ENCODE measurements at regions not wholly inside any gene's neighbourhood (a gene's known extent, or its start where the extent isn't known, plus 50 kb on each side); places are given as distances from the start of the nearest gene placed in this dataset.
"Not testable (repeated sequence)": the region's sequence is repeated elsewhere in the genome, so short reads cannot be mapped to it uniquely, and the experiment has no call there.

DNA sequence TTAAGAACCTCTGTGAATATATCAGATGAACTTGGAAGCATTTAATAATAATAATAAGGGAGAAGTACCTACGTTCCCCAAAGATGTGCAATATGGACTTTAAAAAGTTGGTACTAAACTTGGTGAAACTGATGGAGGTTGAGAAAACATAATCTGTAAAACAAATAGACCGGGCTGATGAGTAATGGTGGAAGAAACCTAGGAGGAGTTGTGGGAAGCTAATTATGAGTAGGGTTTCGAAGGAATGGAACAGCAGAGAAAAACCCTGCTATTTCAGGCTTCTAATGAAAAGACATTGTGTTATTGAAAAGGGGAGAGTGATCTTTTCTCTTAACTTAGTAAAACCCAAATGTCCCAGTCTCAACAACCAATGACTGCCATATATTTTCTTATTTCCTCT is 229.3 kb downstream of the PCSK1 start:
- DNase-seq (ENCODE audit: low spot score), result no peak

DNA sequence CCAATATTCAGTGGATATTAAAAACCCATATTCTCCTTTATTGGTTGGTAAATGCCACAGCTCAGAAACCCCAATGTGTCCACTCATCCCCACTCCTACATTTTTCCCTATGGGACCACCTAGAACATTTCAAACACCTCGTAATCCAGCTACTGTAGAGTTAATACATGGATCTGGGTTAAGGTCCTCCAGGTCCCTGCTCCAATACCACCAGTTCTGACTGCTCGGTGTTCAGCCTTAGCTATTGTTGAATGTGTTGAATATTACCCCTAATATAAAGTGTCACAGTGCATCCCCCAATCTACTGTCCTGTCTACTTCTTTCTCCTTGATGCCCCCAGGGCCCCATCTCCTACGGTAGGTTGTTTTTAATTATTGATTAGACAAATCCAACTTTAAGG is 231.5 kb downstream of the PCSK1 start:
- no peak for DNase-seq (ENCODE audit: low spot score)

DNA sequence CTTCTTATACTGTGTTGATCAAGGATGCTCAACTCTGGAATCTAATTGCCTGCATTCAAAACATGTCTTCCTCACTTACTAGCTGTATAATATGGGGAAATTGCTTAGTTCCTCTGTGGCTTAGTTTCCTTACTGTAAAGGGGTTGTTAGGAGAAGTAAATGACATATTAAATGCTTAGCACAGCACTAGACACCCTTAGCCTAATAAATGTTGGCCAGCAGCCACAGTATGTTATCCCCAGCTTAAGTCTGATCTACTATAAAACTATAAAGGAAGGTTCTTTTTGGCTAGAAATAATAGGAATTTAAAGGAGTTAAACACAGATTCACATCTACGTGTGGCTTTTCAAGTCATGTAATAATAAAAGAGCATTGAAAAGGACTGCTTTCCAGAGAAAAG is 232.4 kb downstream of the PCSK1 start:
- peak; percentile 19 for DNase-seq (ENCODE audit: low spot score)

DNA sequence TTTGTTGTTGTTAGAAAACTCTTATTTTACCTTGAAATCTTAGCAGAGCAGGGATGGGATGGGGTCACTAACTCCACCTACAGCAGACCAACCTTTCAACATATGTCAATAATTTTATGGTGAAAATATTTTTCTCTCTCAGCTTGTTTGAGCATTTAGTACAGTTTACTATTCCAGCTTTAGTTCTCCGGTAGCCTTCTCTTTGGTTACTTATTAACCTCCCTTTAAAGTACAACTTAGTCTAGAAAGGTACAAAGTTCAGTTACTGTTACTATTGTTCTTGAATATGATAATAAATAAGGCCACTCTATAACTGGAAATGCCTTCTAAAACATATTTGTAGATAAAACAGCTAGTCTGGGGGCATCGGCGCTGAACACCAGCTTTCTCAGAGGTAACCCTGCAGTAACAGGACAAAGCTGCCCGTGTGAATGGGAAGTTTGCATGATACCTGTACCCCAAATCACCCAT is 233.3 kb downstream of the PCSK1 start:
- no peak for DNase-seq (ENCODE audit: low spot score)

DNA sequence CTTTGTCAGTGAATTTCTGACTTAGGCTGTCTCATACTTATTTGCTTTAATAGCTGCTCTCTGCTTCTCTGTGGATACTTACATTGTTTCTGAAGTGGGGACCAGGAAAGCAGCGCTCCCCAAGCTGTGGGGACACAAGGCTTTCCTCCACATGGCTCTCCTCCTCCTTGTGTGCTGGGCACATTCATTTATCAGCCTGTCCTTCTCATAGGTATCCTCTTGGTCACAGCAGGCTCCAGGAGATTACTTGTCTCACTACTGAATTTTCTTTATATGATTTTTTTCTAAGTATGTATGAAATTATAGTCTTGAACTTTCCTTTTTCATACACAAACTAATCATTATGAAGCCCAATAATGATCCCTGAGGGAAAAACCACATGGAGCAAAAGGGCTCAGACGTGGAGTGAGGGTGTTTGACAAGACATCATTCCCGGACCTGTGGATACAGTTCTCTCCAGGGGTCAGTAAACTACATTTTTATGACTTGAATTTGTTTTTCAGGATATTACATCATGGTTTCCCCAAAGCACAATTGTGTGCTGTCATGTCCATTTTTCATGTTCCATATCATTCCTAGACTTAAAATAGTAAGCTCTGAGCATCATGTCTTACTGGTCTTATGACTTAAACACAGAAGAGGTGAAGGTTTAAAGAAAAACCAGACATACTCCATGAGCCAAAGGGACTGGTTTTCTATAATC is 234.5 kb downstream of the PCSK1 start:
- no peak for DNase-seq (ENCODE audit: low spot score)

DNA sequence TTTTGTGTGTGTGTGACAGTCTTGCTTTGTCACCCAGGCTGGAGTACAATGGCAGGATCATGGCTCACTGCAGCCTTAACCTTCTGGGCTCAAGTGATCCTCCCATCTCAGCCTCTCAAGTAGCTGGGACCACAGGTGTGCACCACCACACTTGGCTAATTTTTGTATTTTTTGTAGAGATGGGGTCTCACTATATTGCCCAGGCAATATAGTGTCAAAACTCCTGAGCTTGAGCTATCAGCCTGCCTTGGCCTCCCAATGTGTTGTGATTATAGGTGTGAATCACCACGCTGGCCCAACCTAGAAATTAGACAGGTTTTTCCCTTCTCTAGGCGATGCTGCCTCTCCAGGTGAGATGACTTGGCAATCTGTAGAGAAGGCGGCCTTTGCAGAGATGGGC is 235.3 kb downstream of the PCSK1 start:
- DNase-seq (ENCODE audit: low spot score), result not testable (repeated sequence)

DNA sequence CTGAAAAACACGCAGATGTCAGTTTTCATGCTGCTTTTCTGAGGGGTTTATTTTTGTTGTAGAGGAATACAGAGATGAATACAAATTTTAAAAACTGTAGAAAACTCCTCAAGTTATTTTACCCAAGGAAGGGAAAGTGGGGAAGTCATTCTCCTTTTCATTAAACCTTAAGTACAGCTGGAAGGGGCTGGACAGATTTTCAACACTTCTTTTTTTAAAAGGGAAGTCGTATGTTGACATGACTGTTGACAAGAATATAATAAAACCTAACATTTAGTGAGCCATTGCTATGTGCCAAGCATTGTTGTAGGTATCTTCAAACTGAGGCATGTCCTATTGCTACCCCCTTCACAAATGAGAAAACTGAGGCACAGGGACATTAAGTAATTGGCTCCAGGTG is 235.7 kb upstream of the ELL2 start:
- no peak for DNase-seq (ENCODE audit: low spot score)

DNA sequence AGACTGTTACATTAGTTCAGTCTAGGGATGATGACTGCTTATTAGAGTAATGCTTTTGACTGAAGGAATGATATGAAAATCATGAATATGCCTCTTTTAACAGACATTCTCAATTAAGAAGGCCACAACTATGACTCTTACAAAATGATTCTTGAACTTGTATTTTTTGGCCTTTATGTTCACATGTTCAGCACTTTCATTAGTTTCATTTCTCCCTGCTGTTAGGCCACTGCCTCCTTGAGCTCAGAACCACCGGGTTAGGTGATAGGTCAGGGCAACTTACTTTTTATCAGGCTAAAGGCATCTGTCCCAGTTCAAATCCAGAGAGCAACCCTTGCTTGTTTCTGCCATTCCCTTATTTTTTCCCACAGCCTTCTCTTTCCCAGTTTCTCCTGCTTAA is 235.2 kb upstream of the ELL2 start:
- DNase-seq (ENCODE audit: low spot score), result peak; percentile 35

DNA sequence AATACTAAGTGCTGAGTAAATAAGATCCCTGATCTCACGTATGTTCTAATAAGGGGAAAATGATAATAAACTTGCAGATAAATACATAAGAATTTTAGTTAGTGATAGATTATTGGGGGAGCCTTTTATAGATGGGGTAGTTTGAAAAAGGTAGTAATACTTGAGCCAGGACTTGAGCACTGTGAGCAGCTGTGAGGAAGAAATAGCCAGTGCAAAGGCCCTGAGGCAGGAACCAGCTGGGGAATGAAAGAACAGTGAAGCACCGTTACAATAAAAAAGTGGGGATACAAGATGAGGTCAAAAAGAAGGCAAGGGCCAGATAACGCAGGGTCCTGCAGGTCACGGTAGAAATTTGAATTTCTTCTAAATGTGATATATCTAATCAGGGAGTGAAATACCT is 234.8 kb upstream of the ELL2 start:
- DNase-seq (ENCODE audit: low spot score), result no peak

DNA sequence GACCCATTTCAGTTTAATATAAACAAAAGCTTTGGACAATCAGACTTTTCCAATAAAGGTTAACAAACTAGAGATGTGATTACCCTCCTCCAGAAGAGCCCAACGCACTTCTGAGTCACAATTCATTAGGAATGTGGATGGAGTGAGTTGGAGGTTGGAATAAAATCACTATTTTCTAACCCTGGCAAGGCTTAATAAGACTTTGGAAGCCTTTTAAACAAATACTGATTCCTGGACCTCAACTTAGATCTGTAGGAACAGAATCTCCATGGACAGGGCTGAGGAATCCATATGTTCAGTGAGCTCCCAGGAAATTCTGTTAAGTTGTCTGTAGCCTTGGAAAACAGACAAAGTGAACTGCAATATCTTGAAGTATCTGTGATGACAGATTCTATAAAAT is 233.5 kb upstream of the ELL2 start:
- DNase-seq (ENCODE audit: low spot score), result no peak

DNA sequence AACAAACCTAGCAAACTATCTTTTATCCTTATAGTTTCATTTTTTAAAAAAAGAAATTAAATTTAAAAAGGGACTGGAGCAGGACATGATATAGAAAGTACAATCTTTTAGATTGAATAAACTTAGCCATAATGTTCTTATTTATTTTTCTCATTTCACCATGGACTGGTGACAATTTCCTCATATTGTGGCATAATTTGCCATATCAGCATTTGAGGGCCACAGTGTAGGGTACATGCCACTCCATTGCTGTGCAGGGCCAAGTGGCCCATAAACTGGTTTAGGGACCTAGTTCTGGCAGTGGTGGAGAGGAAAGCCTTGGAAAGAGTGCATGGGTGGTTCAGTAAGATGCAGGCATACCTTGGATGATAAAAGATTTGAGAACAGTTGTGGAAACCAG is 232.9 kb upstream of the ELL2 start:
- no peak for DNase-seq (ENCODE audit: low spot score)

DNA sequence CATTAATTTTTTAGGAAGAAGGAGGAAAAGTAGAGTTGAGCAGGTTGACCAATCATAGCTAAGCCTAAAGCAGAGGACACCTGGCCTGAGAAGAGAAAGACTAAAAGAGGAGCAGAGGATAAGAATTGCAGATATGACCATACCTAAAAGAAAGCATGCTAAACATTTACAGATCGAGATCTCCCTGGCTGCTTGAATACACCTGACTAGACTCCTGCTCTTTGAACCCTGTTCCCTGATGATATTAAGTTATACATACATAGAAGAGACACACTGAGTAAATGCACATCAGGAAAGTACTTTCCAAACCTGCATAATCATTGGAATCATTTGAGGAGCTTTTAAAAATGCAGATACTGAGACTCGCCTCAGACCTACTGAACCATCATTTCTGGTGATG is 232.3 kb upstream of the ELL2 start:
- DNase-seq (ENCODE audit: low spot score), result no peak

DNA sequence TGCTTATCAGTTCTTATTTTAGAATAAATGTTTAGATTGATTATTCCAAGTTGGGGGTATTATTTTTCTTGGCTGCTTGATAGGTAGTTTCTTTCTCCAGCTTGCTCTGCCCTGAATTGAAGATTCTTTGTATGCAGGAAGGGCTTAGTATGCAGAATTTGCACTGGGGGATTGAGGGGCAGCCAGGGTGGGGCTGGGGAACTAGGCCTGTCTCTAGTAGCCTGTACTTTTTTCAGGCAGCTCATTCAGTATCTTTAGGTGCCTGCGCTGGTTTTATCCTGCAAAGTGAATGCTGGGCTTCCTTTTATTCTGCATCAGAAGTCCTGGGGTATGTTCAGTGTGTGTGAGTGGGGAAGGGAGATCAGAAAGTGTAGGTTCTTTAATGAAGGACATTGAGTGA is 228.3 kb upstream of the ELL2 start:
- no peak for DNase-seq (ENCODE audit: low spot score)

DNA sequence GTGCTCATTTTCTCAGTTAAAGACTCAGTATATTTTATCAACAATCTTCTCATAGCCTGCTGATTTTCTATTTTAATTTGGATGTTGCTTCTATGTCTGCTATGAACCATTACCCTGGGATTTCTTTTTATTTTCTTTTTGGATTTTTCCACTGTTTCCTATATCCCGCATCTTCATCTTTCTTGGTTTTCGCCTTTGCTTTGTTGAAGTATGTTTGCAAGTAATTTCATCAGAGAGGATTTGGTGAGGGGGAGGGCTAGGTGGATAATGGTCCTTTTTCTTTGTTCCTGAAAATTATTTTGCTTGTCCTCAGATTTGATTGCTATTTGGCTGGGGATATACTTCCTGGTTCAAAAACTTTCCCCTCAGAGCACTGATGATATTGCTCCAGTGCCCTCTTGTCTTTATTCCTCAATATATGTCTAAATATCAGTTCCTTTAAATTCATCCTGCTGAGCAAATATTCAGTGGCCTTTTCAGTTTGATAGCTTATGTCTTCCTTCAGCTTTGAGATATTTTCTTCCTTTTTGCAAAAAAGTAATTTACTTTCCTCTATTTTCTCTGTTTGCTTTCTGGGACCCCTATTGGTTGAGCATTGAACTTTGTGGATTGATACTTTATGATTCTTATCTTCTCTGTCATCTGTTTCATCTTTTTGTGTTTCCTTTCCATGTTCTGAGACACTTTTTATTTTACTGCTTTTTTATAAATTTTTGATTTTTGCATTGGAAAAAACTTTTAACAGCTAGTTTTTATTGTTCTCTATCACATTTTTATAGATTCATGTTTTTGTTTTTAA is 227.6 kb upstream of the ELL2 start:
- DNase-seq (ENCODE audit: low spot score), result no peak

DNA sequence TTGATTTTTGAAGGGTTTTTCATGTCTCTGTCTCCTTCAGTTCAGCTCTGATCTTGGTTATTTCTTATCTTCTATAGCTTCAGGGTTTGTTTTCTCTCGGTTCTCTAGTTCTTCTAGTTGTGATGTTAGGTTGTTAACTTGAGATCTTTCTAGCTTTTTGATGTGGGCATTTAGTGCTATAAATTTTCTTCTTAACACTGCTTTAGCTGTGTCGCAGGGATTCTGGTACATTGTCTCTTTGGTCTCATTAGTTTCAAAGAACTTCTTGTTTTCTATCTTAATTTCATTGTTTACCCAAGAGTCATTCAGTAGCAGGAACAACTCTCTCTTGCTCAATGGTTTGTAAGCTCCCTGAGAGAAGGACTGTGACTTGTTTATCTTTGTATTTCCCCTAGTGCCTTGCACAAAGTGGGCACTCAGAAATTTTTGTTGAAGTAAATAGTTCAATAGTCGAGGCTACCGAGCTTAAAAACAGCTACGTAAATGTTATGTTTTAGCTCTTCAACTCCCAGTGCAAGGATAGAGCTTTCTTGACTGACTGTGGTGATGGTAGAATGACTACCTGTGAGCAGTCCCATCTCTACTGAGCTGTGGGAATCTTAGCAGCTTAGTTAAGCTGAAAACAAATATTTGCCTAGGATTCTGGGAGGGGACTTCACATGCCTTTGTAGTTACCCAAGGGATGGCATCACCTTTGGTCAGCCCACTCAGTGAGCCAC is 225.8 kb upstream of the ELL2 start:
- DNase-seq (ENCODE audit: low spot score), result no peak

DNA sequence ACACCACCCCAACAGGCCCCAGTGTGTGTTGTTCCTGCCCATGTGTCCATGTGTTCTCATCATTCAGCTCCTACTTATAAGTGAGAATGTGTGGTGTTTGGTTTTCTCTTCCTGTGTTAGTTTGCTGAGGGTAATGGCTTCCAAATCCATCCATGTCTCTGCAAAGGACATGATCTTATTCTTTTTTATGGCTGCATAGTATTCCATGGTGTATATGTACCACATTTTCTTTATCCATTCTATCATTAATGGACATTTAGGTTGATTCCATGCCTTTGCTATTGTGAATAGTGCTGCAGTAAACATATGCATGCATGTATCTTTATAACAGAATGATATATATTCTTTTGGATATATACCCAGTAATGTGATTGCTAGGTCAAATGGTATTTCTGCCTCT is 222.9 kb upstream of the ELL2 start:
- not testable (repeated sequence) for DNase-seq (ENCODE audit: low spot score)

DNA sequence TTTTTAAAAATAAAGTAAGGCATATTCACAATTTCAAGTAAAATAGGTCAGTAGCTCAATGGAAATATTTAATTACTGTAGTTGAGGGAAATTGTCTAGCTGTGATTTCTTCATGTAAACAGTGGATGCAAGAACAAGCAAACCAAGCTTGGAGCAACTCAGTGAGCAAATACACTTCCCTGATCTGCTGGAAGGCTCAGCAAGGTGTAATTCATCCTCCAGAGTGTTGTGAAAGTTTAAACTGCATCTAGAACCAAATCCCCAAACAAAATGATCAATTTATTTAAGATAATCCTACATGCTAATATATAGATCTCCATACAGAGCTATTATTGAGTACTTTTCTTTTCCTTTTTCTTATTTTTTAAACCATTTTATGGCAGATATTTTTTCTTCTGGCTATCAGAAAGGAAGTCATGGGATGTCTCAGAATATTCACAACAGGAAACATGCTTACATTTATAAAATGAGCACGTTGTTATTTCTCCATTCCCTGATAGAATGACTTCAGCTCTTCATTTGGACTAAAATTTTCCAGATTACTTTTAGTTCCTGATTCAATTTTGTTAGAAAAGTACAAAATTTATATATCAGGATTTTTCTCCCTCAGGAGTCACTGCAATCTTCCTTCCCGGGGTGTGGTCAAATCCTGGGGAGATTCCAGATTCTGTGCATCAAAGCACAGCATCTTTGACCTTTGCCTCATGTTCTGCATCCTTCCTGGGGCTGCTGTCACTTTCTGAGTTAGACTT is 219.2 kb upstream of the ELL2 start:
- DNase-seq (ENCODE audit: low spot score), result no peak

DNA sequence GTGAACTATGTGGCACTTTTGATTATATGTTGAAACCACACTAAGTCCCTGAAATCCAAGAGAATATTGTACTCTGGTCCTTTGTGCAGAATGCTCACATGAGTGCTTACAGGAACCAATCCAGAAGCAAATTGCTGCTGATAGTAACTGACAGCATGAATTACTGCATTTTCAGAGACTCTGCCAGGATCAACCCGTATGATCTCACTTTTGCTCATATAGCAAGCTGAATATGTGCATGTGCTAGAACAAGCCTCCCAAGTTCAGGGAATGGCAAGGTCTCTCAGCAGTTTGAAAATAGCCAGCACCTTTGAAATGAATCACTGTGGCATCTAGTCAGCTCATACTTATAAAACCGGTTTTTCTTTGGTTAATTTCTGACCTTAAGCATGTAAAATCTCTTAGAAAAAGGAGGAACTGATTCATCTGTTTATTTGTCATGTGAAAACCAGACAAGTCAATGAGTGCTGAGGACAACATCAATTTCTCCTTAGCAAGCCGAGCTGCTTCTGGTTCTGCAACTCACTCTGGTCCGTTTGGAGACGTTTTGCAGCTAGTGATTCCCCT is 215.7 kb upstream of the ELL2 start:
- DNase-seq (ENCODE audit: low spot score), result no peak

DNA sequence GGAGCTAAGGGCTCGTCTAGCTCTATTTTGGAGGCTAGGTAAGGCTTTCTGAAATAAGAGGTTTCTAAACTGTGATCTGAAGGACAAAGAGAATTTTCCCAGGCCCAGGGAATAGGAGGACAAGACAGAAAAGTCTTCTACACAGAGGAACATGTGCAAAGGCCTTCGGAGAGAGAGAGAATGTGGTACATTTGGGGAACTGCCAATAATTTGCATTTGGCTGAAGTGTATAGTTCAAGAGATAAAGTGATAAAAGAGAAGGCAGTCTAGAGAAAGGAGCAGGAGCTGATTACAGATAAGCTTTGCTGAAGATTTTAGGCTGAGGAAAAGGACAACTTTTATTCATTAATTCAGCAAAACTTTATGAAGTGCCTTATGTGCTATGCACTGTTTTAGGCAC is 214.4 kb upstream of the ELL2 start:
- DNase-seq (ENCODE audit: low spot score), result no peak

DNA sequence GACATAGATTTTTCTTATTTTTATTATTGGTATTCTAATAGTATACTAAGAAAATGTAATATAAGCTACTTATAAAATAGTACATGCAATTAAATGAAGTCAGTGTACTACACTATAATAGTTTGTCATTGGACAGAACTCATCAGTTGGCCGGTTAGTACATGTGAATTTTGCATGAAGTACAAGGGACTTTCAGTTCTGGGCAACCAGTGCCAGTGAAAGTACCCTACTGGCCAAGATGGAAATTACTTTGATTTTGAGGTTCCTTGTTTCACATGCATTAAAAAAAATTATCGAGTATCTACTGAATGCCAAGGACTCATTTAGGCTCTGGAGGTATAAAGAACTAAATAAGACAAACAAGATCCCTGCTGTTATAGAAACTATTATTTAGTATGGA is 213.4 kb upstream of the ELL2 start:
- DNase-seq (ENCODE audit: low spot score), result no peak

DNA sequence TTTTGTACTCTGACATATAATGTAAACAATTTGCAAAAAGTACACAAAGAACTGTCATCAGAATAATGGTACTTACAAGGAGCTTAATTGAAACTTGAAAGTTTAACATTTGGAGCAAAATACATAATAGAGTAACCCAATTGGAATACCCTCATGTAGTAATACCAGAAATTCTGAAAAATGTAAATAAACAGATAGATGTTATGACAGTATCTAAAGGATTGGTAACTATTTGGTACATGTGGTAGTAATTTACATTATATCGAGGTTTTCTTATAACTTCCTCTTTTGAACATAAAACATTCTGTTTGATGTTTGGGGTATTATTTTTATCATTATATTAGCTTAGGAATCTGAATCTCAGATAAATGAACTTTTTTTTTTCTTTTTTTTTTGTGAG is 211.7 kb upstream of the ELL2 start:
- no peak for DNase-seq (ENCODE audit: low spot score)

DNA sequence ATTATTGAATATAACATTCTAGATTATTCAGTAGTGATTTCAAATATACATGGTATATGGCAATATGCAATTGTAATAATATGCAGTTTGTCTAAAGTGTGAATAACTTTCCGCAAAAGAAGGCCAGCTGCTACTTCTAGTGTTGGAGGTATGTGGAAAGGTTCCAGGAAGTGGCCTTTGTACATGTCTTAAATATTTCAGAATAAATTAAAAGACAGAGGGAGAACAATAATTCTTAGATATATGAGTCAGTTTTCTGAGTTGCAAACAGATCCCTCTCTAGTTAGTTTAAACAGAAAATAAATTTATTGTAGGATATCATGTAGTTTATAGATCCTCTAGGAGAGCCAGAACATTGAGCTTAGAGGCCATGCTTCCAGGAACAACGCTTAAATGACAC is 210.8 kb upstream of the ELL2 start:
- DNase-seq (ENCODE audit: low spot score), result no peak

Measured in pons (tissue), 1 donor.